ENCODE measurements at regions not wholly inside any gene's neighbourhood (a gene's known extent, or its start where the extent isn't known, plus 50 kb on each side); places are given as distances from the start of the nearest gene placed in this dataset.

DNA sequence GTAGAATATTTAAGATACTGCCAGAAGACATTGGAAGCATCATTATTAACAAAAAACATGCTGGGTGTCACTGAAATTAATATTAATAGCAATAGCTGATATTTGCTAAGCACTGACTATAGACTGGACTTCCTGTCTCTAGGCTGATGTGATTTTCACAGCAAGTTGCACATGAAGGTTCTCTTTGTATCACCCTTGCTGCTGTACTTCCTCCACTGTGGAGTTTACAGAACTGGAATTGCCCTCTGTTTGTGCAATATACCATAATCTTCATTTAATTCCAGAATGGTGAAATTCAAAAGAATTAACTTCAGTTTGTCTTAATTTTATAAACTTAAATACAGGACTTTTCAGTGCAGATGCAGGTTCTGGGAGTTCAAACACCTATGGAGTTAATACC lies 585.1 kb downstream of the RNF144A start:
- no peaks in the 10 kb centered on the region for H3K79me2 ChIP-seq (ENCODE audit: control insufficient read depth, insufficient read depth, low read length)
- intact Hi-C loops (cut with micrococcal nuclease) (no loop called here), in situ Hi-C loops (cut with MboI) (no loop called here)
- no peak for FAIRE-seq
- no peak for TF ChIP-seq SRSF3 (IDR thresholded peaks at IDR 0.05; ENCODE audit: insufficient read depth, low read length)
- TF ChIP-seq FOXA1 (IDR thresholded peaks at IDR 0.05; ENCODE audit: borderline replicate concordance) = no peak
- no peak for TF ChIP-seq ZNF586 (CRISPR knock-in tag; conservative IDR thresholded peaks at IDR 0.05)
- TF ChIP-seq MYC (IDR thresholded peaks at IDR 0.05; ENCODE audit: low read depth, low read length) = no peak
- no peak for TF ChIP-seq MYC (CRISPR knock-in tag; IDR thresholded peaks at IDR 0.05; ENCODE audit: borderline replicate concordance, low read depth)
- no peak for TF ChIP-seq MAFK (IDR thresholded peaks at IDR 0.05; ENCODE audit: low read length)
- no peak for TF ChIP-seq SRSF7 (optimal IDR thresholded peaks at IDR 0.05; ENCODE audit: low read depth, low read length)
- TF ChIP-seq ZEB2 (IDR thresholded peaks at IDR 0.05) = no peak
- TF ChIP-seq PYGO2 (tag; IDR thresholded peaks at IDR 0.05) = no peak
- TF ChIP-seq MEF2D (tag; conservative IDR thresholded peaks at IDR 0.05; ENCODE audit: low read depth) = no peak
- TF ChIP-seq ZNF707 (CRISPR knock-in tag; conservative IDR thresholded peaks at IDR 0.05) = no peak
- TF ChIP-seq PRPF4 (IDR thresholded peaks at IDR 0.05; ENCODE audit: insufficient read depth, low read depth, low read length, poor library complexity, severe bottlenecking) = no peak
- no peak for TF ChIP-seq ZNF778 (CRISPR knock-in tag; IDR thresholded peaks at IDR 0.05)
- TF ChIP-seq ZNF57 (CRISPR knock-in tag; IDR thresholded peaks at IDR 0.05) = no peak
- TF ChIP-seq ZNF695 (CRISPR knock-in tag; IDR thresholded peaks at IDR 0.05) = no peak
- TF ChIP-seq ILF3 (IDR thresholded peaks at IDR 0.05; ENCODE audit: borderline replicate concordance) = no peak
- TF ChIP-seq, protein P1, sequence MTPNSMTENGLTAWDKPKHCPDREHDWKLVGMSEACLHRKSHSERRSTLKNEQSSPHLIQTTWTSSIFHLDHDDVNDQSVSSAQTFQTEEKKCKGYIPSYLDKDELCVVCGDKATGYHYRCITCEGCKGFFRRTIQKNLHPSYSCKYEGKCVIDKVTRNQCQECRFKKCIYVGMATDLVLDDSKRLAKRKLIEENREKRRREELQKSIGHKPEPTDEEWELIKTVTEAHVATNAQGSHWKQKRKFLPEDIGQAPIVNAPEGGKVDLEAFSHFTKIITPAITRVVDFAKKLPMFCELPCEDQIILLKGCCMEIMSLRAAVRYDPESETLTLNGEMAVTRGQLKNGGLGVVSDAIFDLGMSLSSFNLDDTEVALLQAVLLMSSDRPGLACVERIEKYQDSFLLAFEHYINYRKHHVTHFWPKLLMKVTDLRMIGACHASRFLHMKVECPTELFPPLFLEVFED (CRISPR knock-in tag; conservative IDR thresholded peaks at IDR 0.05) = no peak
- no peak for TF ChIP-seq BCL6 (CRISPR knock-in tag; IDR thresholded peaks at IDR 0.05)
- TF ChIP-seq, protein P2, sequence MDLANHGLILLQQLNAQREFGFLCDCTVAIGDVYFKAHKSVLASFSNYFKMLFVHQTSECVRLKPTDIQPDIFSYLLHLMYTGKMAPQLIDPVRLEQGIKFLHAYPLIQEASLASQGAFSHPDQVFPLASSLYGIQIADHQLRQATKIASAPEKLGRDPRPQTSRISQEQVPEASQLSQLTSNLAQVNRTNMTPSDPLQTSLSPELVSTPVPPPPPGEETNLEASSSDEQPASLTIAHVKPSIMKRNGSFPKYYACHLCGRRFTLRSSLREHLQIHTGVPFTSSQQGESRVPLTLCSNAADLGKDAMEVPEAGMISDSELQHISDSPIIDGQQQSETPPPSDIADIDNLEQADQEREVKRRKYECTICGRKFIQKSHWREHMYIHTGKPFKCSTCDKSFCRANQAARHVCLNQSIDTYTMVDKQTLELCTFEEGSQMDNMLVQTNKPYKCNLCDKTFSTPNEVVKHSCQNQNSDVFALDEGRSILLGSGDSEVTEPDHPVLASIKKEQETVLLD (IDR thresholded peaks at IDR 0.05) = no peak
- TF ChIP-seq, protein P3, sequence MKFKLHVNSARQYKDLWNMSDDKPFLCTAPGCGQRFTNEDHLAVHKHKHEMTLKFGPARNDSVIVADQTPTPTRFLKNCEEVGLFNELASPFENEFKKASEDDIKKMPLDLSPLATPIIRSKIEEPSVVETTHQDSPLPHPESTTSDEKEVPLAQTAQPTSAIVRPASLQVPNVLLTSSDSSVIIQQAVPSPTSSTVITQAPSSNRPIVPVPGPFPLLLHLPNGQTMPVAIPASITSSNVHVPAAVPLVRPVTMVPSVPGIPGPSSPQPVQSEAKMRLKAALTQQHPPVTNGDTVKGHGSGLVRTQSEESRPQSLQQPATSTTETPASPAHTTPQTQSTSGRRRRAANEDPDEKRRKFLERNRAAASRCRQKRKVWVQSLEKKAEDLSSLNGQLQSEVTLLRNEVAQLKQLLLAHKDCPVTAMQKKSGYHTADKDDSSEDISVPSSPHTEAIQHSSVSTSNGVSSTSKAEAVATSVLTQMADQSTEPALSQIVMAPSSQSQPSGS (CRISPR knock-in tag; IDR thresholded peaks at IDR 0.05) = no peak
- no peak overlapping the region for H2AFZ ChIP-seq (ENCODE audit: low read depth, low read length)
- no peaks in the 10 kb centered on the region for H4K20me1 ChIP-seq (replicated peaks; ENCODE audit: control insufficient read depth, insufficient read depth, low read length)
- no peaks in the 10 kb centered on the region for H3K9me1 ChIP-seq (ENCODE audit: control insufficient read depth, insufficient read depth, low read length)
- no peak for DNase-seq (ENCODE audit: extremely low read depth in 1 of 4, low spot score in 3 of 4)
- H3K4me3 ChIP-seq = no peak overlapping the region
- ChIA-PET CTCF (ENCODE audit: low intra/inter-chr PET ratio) (no interaction called here), POLR2A (no interaction called here)
- H3K36me3 ChIP-seq (ENCODE audit: control insufficient read depth, insufficient read depth, low read length) = no peaks in the 10 kb centered on the region
- no peak for ATAC-seq
- no peak overlapping the region for H3K4me2 ChIP-seq (ENCODE audit: insufficient read depth, low read length)
- 0 out of 2 replicates have a peak, but pooled peaks cover 1% of the 10 kb centered on the region for H3K9me3 ChIP-seq (replicated peaks; ENCODE audit: control insufficient read depth, insufficient read depth, low read depth, low read length)
- no peak overlapping the region for H3K9ac ChIP-seq (ENCODE audit: insufficient read depth in 1 of 2, low read depth in 2 of 2, low read length in 2 of 2)
- no peak overlapping the region for H3K27ac ChIP-seq (ENCODE audit: extremely low read depth, low read depth, low read length)
- H3K4me1 ChIP-seq (replicated peaks in 1 of 2; ENCODE audit: control insufficient read depth in 2 of 2, insufficient read depth in 2 of 2, low read length in 2 of 2) = no peaks in the 10 kb centered on the region
- no TSS peak for BruUV-seq (replicated peaks)
- H3K27me3 ChIP-seq (ENCODE audit: control insufficient read depth in 2 of 2, insufficient read depth in 2 of 2, low read length in 2 of 2) = no peaks in the 10 kb centered on the region

Measured in K562 (cell line).